Mesodermal cell (in vitro differentiated cells): ENCODE measurements at regions not wholly inside any gene's neighbourhood (a gene's known extent, or its start where the extent isn't known, plus 50 kb on each side); places are given as distances from the start of the nearest gene placed in this dataset.
"Not testable (repeated sequence)": the region's sequence is repeated elsewhere in the genome, so short reads cannot be mapped to it uniquely, and the experiment has no call there.

Experiments
- H3K27ac ChIP-seq: 2 replicates; pipeline ENCODE4 v1.7.0; 2013; ENCODE audit warnings: mild to moderate bottlenecking, low read depth, low read length, moderate library complexity; ENCODE audit not compliant: severe bottlenecking
- H3K36me3 ChIP-seq: 2 replicates; pipeline ENCODE4 v1.7.1; 2013; ENCODE audit warnings: mild to moderate bottlenecking, low read length, moderate library complexity; ENCODE audit not compliant: control insufficient read depth, insufficient read depth
- H3K4me1 ChIP-seq: one replicate; pipeline ENCODE4 v1.7.1; 2013; ENCODE audit warnings: mild to moderate bottlenecking, low read length; ENCODE audit not compliant: insufficient read depth, control insufficient read depth, poor library complexity, severe bottlenecking
- H3K4me3 ChIP-seq: 2 replicates; pipeline ENCODE4 v1.7.0; 2013; ENCODE audit warnings: low read length, control low read depth, mild to moderate bottlenecking; ENCODE audit not compliant: insufficient read depth, poor library complexity, severe bottlenecking; ENCODE audit errors: extremely low read depth
- H3K9me3 ChIP-seq: 2 replicates; pipeline ENCODE4 v1.7.1; 2013; ENCODE audit warnings: mild to moderate bottlenecking, low read length, moderate library complexity; ENCODE audit not compliant: control insufficient read depth
- WGBS, 2 experiments: methylation state at CpG; one replicate each; pipeline ENCODE4 v1.1.5; 2013; ENCODE audit warnings: missing lambda C conversion rate in 2 of 2; ENCODE audit not compliant: insufficient coverage in 2 of 2; 5-methylcytosine and 5-hydroxymethylcytosine counted together

DNA sequence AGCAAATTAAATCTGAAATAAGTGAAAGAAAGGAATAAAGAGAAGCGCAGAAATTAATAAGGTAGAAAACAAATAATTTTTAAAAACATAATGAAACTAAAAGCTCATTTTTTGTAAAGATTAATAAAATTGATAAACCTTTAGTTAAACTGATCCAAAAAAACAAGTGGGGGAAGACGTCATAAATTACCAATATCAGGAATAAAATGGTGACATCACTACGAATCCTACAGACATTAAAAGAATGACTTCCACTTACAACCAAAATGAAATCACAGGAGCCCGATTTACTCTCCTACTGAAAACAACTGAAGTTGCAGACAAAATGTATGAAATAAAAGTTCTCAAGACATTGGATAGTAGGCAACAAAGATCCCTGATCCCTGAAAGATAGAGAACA is 68.1 kb upstream of the IFFO2 start:
- 80 to 93% methylated on average over 1 to 2 of the region's 4 CpGs for WGBS, 2 experiments
- no peaks in the 10 kb centered on the region for H3K36me3 ChIP-seq
- H3K4me3 ChIP-seq: no peak overlapping the region

DNA sequence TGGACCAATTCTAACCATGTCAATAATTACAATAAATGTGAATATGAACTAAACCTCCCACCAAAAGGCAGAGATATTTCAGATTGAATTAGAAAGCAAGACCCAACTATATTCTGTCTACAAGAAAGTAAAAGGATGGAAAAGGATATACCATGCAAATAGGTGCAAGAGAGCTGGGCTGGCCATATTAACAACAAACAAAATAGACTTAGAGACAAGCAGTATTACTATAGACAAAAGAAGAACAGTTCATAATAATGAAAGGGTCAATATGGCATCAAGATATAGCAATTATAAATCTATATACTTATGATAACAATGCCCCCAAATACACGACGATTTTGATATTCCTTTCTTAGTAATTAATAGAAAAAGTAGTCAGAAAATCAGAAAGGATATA is 67.3 kb upstream of the IFFO2 start:
- no CpG with 5 or more reads among the region's 2 CpGs for WGBS, 2 experiments
- no peak overlapping the region for H3K4me3 ChIP-seq

More for the DNA sequence above, 68.1 kb upstream of the IFFO2 start:
- Histone ChIP-seq H3K27ac (no peak overlapping the region), H3K9me3 (no peaks in the 10 kb centered on the region), H3K4me1 (no peaks in the 10 kb centered on the region)

DNA sequence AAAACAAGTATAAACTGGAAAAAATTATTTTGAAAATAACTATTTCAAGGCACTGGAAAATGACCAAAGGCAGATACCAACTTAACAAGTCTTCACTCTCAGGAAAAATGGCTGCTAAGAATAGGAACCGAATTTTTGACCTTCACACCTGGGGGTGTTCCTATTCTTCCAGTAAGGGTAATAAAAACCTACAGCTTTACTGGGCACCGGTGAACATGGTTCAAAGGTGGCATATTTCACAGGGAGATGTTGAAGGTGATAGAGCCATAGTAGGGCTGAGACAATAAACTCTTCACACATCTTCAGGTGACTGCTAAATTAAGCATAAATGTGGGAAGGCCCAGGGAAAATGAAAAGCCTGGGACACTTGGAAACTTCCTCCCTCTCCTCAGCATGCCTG is 65.4 kb upstream of the IFFO2 start:
- Histone ChIP-seq H3K36me3 (no peaks in the 10 kb centered on the region), H3K4me3 (no peak overlapping the region), H3K9me3 (no peaks in the 10 kb centered on the region), H3K4me1 (no peaks in the 10 kb centered on the region), H3K27ac (no peak overlapping the region)
- WGBS, 2 experiments: 73% methylated on average over 2 of the region's 2 CpGs; no CpG with 5 or more reads in 1 of the 2 experiments

More for the DNA sequence above, 67.3 kb upstream of the IFFO2 start:
- H3K27ac ChIP-seq: no peak overlapping the region
- H3K4me1 ChIP-seq: no peaks in the 10 kb centered on the region
- no peaks in the 10 kb centered on the region for H3K36me3 ChIP-seq
- H3K9me3 ChIP-seq: no peaks in the 10 kb centered on the region

- 100% methylated on average over 1 to 2 of the region's 4 CpGs for WGBS, 2 experiments
- H3K9me3 ChIP-seq, H3K27ac ChIP-seq, H3K4me3 ChIP-seq, H3K36me3 ChIP-seq, H3K4me1 ChIP-seq: not testable (repeated sequence)
Observed at GRCh38 chr1:19019288-19019687, 62.8 kb upstream of the IFFO2 start.

GRCh38 chr1:19015476-19015875 is 59.0 kb upstream of the IFFO2 start:
- H3K36me3 ChIP-seq: no peaks in the 10 kb centered on the region
- H3K4me3 ChIP-seq: no peak overlapping the region
- H3K9me3 ChIP-seq: no peaks in the 10 kb centered on the region
- WGBS, 2 experiments: 95 to 96% methylated on average over 6 of the region's 6 CpGs
- H3K4me1 ChIP-seq: peaks cover 18% of the 10 kb centered on the region
- no peak overlapping the region for H3K27ac ChIP-seq

- 78 to 87% methylated on average over 4 to 6 of the region's 7 CpGs for WGBS, 2 experiments
- H3K36me3 ChIP-seq: no peaks in the 10 kb centered on the region
- no peak overlapping the region for H3K4me3 ChIP-seq
- H3K27ac ChIP-seq: no peak overlapping the region
- H3K4me1 ChIP-seq: peaks cover 23% of the 10 kb centered on the region
- no peaks in the 10 kb centered on the region for H3K9me3 ChIP-seq
Observed at GRCh38 chr1:19014765-19015164, 58.3 kb upstream of the IFFO2 start.

GRCh38 chr1:19013826-19014548 is 57.5 kb upstream of the IFFO2 start:
- H3K27ac ChIP-seq: no peak overlapping the region
- H3K36me3 ChIP-seq: no peaks in the 10 kb centered on the region
- no peaks in the 10 kb centered on the region for H3K9me3 ChIP-seq
- no peak overlapping the region for H3K4me3 ChIP-seq
- 95 to 98% methylated on average over 12 to 15 of the region's 16 CpGs for WGBS, 2 experiments
- H3K4me1 ChIP-seq: peaks cover 29% of the 10 kb centered on the region

- 52 to 66% methylated on average over 5 to 6 of the region's 6 CpGs for WGBS, 2 experiments
- peak overlapping the region; percentile 96 for H3K27ac ChIP-seq
- no peak overlapping the region for H3K4me3 ChIP-seq
- peaks cover 38% of the 10 kb centered on the region for H3K4me1 ChIP-seq
- H3K9me3 ChIP-seq: no peaks in the 10 kb centered on the region
- no peaks in the 10 kb centered on the region for H3K36me3 ChIP-seq
Observed at GRCh38 chr1:19011845-19012231, 55.4 kb upstream of the IFFO2 start.

GRCh38 chr1:19010995-19011844 is 54.7 kb upstream of the IFFO2 start:
- H3K4me1 ChIP-seq: peaks cover 39% of the 10 kb centered on the region
- 37 to 43% methylated on average over 15 to 19 of the region's 22 CpGs for WGBS, 2 experiments
- no peak overlapping the region for H3K4me3 ChIP-seq
- peak overlapping the region; percentile 96 for H3K27ac ChIP-seq
- H3K9me3 ChIP-seq: no peaks in the 10 kb centered on the region
- H3K36me3 ChIP-seq: no peaks in the 10 kb centered on the region

GRCh38 chr1:19010503-19010902 is 54.0 kb upstream of the IFFO2 start:
- peaks cover 39% of the 10 kb centered on the region for H3K4me1 ChIP-seq
- H3K27ac ChIP-seq: peak overlapping the region; percentile 96
- no peaks in the 10 kb centered on the region for H3K9me3 ChIP-seq
- 84 to 92% methylated on average over 2 to 3 of the region's 4 CpGs for WGBS, 2 experiments
- H3K36me3 ChIP-seq: no peaks in the 10 kb centered on the region
- no peak overlapping the region for H3K4me3 ChIP-seq

- Histone ChIP-seq H3K36me3 (no peaks in the 10 kb centered on the region), H3K9me3 (no peaks in the 10 kb centered on the region), H3K4me3 (no peak overlapping the region), H3K4me1 (peaks cover 39% of the 10 kb centered on the region), H3K27ac (peak overlapping the region; percentile 96)
- WGBS, 2 experiments: 69 to 77% methylated on average over 7 of the region's 8 CpGs
Observed at GRCh38 chr1:19009882-19010321, 53.4 kb upstream of the IFFO2 start.
